HAP-1 (cell line): ENCODE measurements at regions not wholly inside any gene's neighbourhood (a gene's known extent, or its start where the extent isn't known, plus 50 kb on each side); places are given as distances from the start of the nearest gene placed in this dataset.

ENCODE experiments used
- DNase-seq, 2 experiments: peaks; one replicate each; pipeline ENCODE4 v3.0.0-alpha.2; 2016 to 2020; ENCODE audit warnings: low spot score in 2 of 2
- H3K27me3 ChIP-seq: fragments of 250-450 bp; sonication (Bioruptor Pico); 2 replicates; pipeline ENCODE4 v1.5.1; 2020; ENCODE audit warnings: low read depth, mild to moderate bottlenecking, moderate library complexity
- H3K36me3 ChIP-seq: fragments of 250-450 bp; sonication (Bioruptor Pico); replicated peaks from 2 replicates; pipeline ENCODE4 v1.5.1; 2020; ENCODE audit warnings: mild to moderate bottlenecking
- H3K4me1 ChIP-seq: fragments of 250-450 bp; sonication (Bioruptor Pico); 2 replicates; pipeline ENCODE4 v1.5.1; 2020; ENCODE audit warnings: mild to moderate bottlenecking
- H3K4me3 ChIP-seq: fragments of 250-450 bp; sonication (Bioruptor Pico); 2 replicates; pipeline ENCODE4 v1.5.1; 2020; ENCODE audit warnings: mild to moderate bottlenecking, moderate library complexity
- H3K9me3 ChIP-seq: fragments of 250-450 bp; sonication (Bioruptor Pico); 2 replicates; pipeline ENCODE4 v1.5.1; 2020; ENCODE audit warnings: mild to moderate bottlenecking, moderate library complexity
- in situ Hi-C: fragments of 300-500 bp; cut with MboI; formaldehyde crosslinking; loops from 3 replicates; pipeline ENCODE4 v1.14.3; 2020; ENCODE audit warnings: low sequenced_read_pairs, inconsistent platforms, mixed read lengths

GRCh38 chr1:220336391-220337031, 64.3 kb upstream of the RAB3GAP2 start:
- no peaks in the 10 kb centered on the region for H3K9me3 ChIP-seq
- H3K27me3 ChIP-seq: no peaks in the 10 kb centered on the region
- DNase-seq: no peak
- H3K4me1 ChIP-seq: peaks cover 13% of the 10 kb centered on the region
- in situ Hi-C loops: no loop called here
- H3K36me3 ChIP-seq: no peaks in the 10 kb centered on the region
- no peak overlapping the region for H3K4me3 ChIP-seq

DNA sequence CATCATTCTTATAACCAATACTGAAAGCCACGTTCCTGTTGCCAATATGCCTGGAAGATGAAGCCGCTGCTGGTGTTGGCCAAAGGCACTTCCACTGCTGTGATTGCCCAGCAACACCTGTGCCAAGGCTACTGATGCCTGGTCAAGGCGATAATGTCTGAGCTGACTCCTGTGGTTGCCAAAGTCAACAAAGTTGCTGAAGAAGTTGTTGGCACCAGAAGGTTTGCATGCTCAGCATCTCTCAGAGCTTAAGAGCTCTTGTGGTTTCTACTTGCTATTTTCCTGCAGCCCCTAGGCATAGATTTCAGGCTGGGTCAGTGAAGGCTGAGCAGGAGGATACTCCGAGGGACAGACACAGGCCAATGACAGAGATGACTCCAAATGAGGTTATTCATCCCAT, 63.4 kb upstream of the RAB3GAP2 start:
- Histone ChIP-seq H3K4me3 (no peak overlapping the region), H3K36me3 (no peaks in the 10 kb centered on the region), H3K9me3 (no peaks in the 10 kb centered on the region), H3K4me1 (peaks cover 20% of the 10 kb centered on the region), H3K27me3 (no peaks in the 10 kb centered on the region)
- in situ Hi-C loops: no loop called here
- DNase-seq: no peak

- H3K4me3 ChIP-seq: no peak overlapping the region
- H3K4me1 ChIP-seq: peaks cover 20% of the 10 kb centered on the region
- in situ Hi-C loops: no loop called here
- no peaks in the 10 kb centered on the region for H3K27me3 ChIP-seq
- H3K9me3 ChIP-seq: no peaks in the 10 kb centered on the region
- no peaks in the 10 kb centered on the region for H3K36me3 ChIP-seq
- no peak for DNase-seq
Observed at GRCh38 chr1:220331318-220331717, 59.1 kb upstream of the RAB3GAP2 start.

- H3K4me1 ChIP-seq: peaks cover 20% of the 10 kb centered on the region
- H3K36me3 ChIP-seq: no peaks in the 10 kb centered on the region
- in situ Hi-C loops: no loop called here
- peak; percentile 84 to 92 for DNase-seq
- H3K9me3 ChIP-seq: no peaks in the 10 kb centered on the region
- H3K27me3 ChIP-seq: no peaks in the 10 kb centered on the region
- H3K4me3 ChIP-seq: no peak overlapping the region
Observed at GRCh38 chr1:220330265-220330664, 58.0 kb upstream of the RAB3GAP2 start.

DNA sequence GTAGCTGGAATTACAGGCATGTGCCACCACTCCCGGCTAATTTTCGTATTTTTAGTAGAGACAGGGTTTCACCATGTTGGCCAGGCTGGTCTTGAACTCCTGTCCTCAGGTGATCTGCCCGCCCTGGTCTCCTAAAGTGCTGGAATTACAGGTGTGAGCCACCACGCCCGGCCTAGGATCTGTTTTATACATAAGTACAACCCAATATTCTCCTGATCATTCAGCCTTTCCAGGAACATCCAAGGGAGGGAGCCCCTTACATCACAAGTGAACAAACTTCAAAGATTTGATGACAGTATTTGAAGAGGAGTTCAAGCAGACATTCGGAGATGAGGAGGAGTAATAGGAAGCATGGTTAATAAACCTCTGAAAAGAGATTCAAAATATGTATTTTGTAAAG, 54.9 kb upstream of the RAB3GAP2 start:
- in situ Hi-C loops: no loop called here
- no peak for DNase-seq
- Histone ChIP-seq H3K36me3 (no peaks in the 10 kb centered on the region), H3K4me3 (no peak overlapping the region), H3K27me3 (no peaks in the 10 kb centered on the region), H3K4me1 (peaks cover 20% of the 10 kb centered on the region), H3K9me3 (no peaks in the 10 kb centered on the region)

- Histone ChIP-seq H3K4me3 (no peak overlapping the region), H3K9me3 (no peaks in the 10 kb centered on the region), H3K36me3 (no peaks in the 10 kb centered on the region), H3K27me3 (no peaks in the 10 kb centered on the region), H3K4me1 (peaks cover 20% of the 10 kb centered on the region)
- DNase-seq: no peak
- in situ Hi-C loops: no loop called here
Observed at GRCh38 chr1:220326578-220326977, 54.3 kb upstream of the RAB3GAP2 start.

DNA sequence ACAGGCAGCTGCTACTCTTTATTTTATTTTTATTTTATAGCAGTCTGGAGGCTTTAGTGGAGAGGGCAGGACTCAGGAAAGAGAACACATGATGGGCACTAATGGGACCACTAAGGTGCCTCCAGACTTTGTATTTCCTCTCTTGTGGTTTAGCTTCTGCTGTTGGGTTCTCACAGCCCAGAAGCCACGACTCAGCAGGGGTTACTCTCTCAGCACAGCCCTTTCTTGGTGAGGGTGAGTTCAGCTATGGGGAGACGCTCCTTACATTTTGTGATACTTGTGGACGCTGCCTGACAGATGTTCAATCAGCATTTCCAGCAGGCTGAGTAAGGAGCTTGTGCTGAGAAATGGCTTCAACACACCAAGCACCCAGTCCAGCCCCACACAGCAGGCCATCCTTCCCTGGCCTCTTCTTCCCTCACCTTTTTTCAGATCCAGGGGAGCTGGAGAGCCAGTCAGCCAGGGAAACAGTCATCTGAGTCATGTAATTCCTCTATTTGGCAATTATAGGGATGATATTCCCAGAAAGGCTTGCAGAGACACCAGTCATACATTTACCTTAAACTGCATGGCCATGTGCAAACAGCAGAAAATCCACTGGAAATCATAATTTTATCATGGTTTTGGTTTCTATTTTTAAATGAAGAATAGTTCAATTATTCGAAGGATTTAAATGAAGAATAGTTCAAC, 53.2 kb upstream of the RAB3GAP2 start:
- H3K4me1 ChIP-seq: peaks cover 10% of the 10 kb centered on the region
- in situ Hi-C loops: no loop called here
- no peaks in the 10 kb centered on the region for H3K36me3 ChIP-seq
- no peaks in the 10 kb centered on the region for H3K27me3 ChIP-seq
- H3K4me3 ChIP-seq: no peak overlapping the region
- no peak for DNase-seq
- no peaks in the 10 kb centered on the region for H3K9me3 ChIP-seq

DNA sequence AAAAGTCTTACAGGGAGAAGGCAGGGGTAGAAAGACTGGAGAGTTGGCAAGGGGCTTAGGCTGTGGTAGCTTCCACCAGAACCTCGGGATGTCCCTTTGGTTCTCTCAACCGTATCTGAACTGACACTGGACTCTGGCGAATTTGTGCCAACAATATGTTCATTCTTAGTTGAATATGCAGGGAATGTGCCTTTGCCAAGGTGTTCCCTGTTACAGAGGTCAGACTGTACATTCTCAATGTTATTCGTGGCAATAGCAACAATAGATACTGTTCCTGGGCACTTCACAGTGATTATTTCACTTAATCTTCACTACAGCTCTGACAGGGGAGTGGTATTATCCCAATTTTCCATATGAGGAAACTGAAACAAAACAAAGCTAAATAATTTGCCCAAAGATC, 51.5 kb upstream of the RAB3GAP2 start:
- in situ Hi-C loops: no loop called here
- no peak overlapping the region for H3K4me3 ChIP-seq

GRCh38 chr1:220322570-220322969, 50.3 kb upstream of the RAB3GAP2 start:
- Histone ChIP-seq H3K4me3 (no peak overlapping the region), H3K4me1 (no peaks in the 10 kb centered on the region; the same call in 1 of the 2 replicates), H3K27me3 (no peaks in the 10 kb centered on the region), H3K9me3 (no peaks in the 10 kb centered on the region), H3K36me3 (no peaks in the 10 kb centered on the region)
- DNase-seq: no peak
- in situ Hi-C loops: no loop called here

More for the DNA sequence above, 51.5 kb upstream of the RAB3GAP2 start:
- Histone ChIP-seq H3K9me3 (no peaks in the 10 kb centered on the region), H3K27me3 (no peaks in the 10 kb centered on the region), H3K36me3 (no peaks in the 10 kb centered on the region), H3K4me1 (no peaks in the 10 kb centered on the region; the same call in none of the 2 replicates)
- no peak for DNase-seq
